Mesenchymal stem cell (in vitro differentiated cells and primary cell): ENCODE measurements at regions not wholly inside any gene's neighbourhood (a gene's known extent, or its start where the extent isn't known, plus 50 kb on each side); places are given as distances from the start of the nearest gene placed in this dataset.

Experiments used
- DNase-seq: peaks from one replicate; pipeline ENCODE4 v3.0.0-alpha.2; 2013
- H2AFZ ChIP-seq: one replicate; pipeline ENCODE4 v1.6.1; 2013; ENCODE audit warnings: low read depth, mild to moderate bottlenecking, control low read depth, inconsistent platforms, low read length, moderate library complexity
- H2AK5ac ChIP-seq: 2 replicates; pipeline ENCODE4 v1.6.1; 2013; ENCODE audit warnings: low read length, moderate library complexity, mild to moderate bottlenecking, inconsistent platforms; ENCODE audit not compliant: severe bottlenecking
- H2BK120ac ChIP-seq: one replicate; pipeline ENCODE4 v1.6.1; 2013; ENCODE audit warnings: low read depth, mild to moderate bottlenecking, inconsistent platforms, low read length, moderate library complexity
- H2BK12ac ChIP-seq, 2 experiments: one replicate each; pipeline ENCODE4 v1.6.1; 2013; ENCODE audit warnings: inconsistent platforms in 2 of 2, low read length in 2 of 2, mild to moderate bottlenecking in 2 of 2, moderate library complexity in 2 of 2, control low read depth in 1 of 2
- H2BK15ac ChIP-seq: one replicate; pipeline ENCODE4 v1.6.1; 2013; ENCODE audit warnings: mild to moderate bottlenecking, low read depth, inconsistent platforms; ENCODE audit not compliant: poor library complexity, severe bottlenecking
- H2BK5ac ChIP-seq: 2 replicates; pipeline ENCODE4 v1.6.1; 2013; ENCODE audit warnings: low read depth, mild to moderate bottlenecking, low read length, control low read depth, inconsistent platforms; ENCODE audit not compliant: poor library complexity, severe bottlenecking
- H3K14ac ChIP-seq, 2 experiments: one replicate each; pipeline ENCODE4 v1.6.1; 2013; ENCODE audit warnings: inconsistent platforms in 2 of 2, low read length in 2 of 2, control low read depth in 1 of 2, mild to moderate bottlenecking in 1 of 2, moderate library complexity in 1 of 2
- H3K18ac ChIP-seq, 2 experiments: one replicate each; pipeline ENCODE4 v1.6.1; 2013; ENCODE audit warnings: inconsistent platforms in 2 of 2, low read length in 2 of 2, control low read depth in 1 of 2, low read depth in 1 of 2, mild to moderate bottlenecking in 1 of 2
- H3K23ac ChIP-seq, 2 experiments: one replicate each; pipeline ENCODE4 v1.6.1; 2013; ENCODE audit warnings: inconsistent platforms in 2 of 2, low read length in 2 of 2, mild to moderate bottlenecking in 2 of 2, moderate library complexity in 2 of 2, control low read depth in 1 of 2
- H3K27ac ChIP-seq: 2 replicates; pipeline ENCODE4 v1.5.1; 2013; ENCODE audit warnings: mild to moderate bottlenecking, moderate library complexity, low read length, control low read depth, inconsistent platforms; ENCODE audit not compliant: poor library complexity, severe bottlenecking
- H3K27me3 ChIP-seq, 2 experiments: 2 replicates each; pipeline versions ENCODE4 v1.6.1 to v1.7.0; 2013; ENCODE audit warnings: low read length in 2 of 2, mild to moderate bottlenecking in 2 of 2, moderate library complexity in 2 of 2, control low read depth in 1 of 2, inconsistent platforms in 1 of 2; ENCODE audit not compliant: control insufficient read depth in 1 of 2, insufficient read depth in 1 of 2
- H3K36me3 ChIP-seq, 2 experiments: 2 replicates each; pipeline versions ENCODE4 v1.6.1 to v1.7.0; 2013; ENCODE audit warnings: low read length in 2 of 2, control low read depth in 1 of 2, inconsistent platforms in 1 of 2, low read depth in 1 of 2, mild to moderate bottlenecking in 1 of 2; ENCODE audit not compliant: insufficient read depth in 2 of 2, control insufficient read depth in 1 of 2
- H3K4ac ChIP-seq, 2 experiments: one replicate each; pipeline ENCODE4 v1.6.1; 2013; ENCODE audit warnings: inconsistent platforms in 2 of 2, low read length in 2 of 2, mild to moderate bottlenecking in 2 of 2, moderate library complexity in 2 of 2, control low read depth in 1 of 2, low read depth in 1 of 2
- H3K4me1 ChIP-seq: 2 replicates; pipeline ENCODE4 v1.6.1; 2013; ENCODE audit warnings: low read depth, low read length, control low read depth; ENCODE audit not compliant: control insufficient read depth, insufficient read depth
- H3K4me2 ChIP-seq: 2 replicates; pipeline ENCODE4 v1.6.1; 2013; ENCODE audit warnings: low read length, mild to moderate bottlenecking, inconsistent platforms; ENCODE audit not compliant: poor library complexity, severe bottlenecking
- H3K4me3 ChIP-seq, 2 experiments: 2 replicates each; pipeline versions ENCODE4 v1.5.1 to v1.7.0; 2013; ENCODE audit warnings: low read length in 2 of 2, mild to moderate bottlenecking in 2 of 2, control low read depth in 1 of 2, low read depth in 1 of 2; ENCODE audit not compliant: insufficient read depth in 1 of 2
- H3K79me1 ChIP-seq: replicated peaks from 2 replicates; pipeline ENCODE4 v1.6.1; 2013; ENCODE audit warnings: mild to moderate bottlenecking, control low read depth, low read length, inconsistent platforms; ENCODE audit not compliant: poor library complexity, severe bottlenecking
- H3K9ac ChIP-seq: 2 replicates; pipeline ENCODE4 v1.7.0; 2013; ENCODE audit warnings: mild to moderate bottlenecking, low read length, moderate library complexity
- H3K9me3 ChIP-seq: 2 replicates; pipeline ENCODE4 v1.7.0; 2013; ENCODE audit warnings: mild to moderate bottlenecking, low read length; ENCODE audit not compliant: control insufficient read depth
- H4K8ac ChIP-seq: one replicate; pipeline ENCODE4 v1.6.1; 2013; ENCODE audit warnings: inconsistent platforms, mild to moderate bottlenecking, low read length, moderate library complexity
- H4K91ac ChIP-seq: one replicate; pipeline ENCODE4 v1.6.1; 2013; ENCODE audit warnings: mild to moderate bottlenecking, low read length, inconsistent platforms
- WGBS: methylation state at CpG from one replicate; pipeline ENCODE4 v1.1.7; 2013; ENCODE audit warnings: mixed read lengths; 5-methylcytosine and 5-hydroxymethylcytosine counted together

DNA sequence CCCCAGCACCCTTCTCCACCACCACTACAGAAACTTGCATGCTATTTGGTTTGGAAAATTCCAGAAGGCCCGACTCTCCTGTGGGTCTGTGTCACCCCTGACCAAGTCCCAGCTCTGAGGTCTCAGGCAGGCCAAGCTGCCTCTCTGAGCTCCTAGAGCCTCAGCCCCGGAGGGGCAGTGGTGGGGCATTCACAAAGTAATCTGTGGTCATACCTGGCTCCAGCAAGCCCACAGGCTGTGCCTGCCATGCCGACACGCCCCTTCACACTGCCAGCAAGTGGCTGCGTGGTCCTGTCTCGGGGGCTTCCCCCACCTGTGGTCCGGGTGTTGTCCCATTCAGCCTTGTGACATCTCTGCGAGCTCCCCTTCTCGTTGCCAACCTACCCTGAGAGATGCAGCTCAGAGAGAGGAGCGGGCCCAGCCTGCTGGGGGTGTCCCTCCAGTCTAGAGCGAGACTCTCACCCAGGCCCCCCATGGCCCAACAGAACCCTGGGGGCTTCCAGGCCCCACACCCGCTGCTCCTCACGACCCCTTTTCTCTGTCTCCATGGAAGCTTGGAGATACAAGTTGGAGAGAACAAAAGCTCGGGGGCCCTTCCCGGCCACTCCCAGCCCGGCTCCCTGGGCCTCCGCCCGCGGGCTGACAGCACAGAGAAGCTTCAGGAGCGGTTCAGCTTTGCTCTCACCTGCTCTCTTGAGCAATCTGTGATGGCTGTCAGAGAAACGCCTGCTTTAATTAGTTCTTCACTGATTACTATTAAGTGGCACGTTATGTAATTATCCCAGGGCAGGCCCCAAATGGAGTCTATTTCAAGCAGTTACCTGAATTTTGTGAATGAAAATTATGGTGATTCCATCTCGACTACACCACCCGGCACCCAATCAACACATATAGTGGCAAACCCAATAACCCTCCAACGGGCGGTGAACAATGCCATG, 147.7 kb upstream of the PHACTR3 start:
- Histone ChIP-seq H4K91ac (no peak overlapping the region), H3K4ac (no peak overlapping the region), H3K4me2 (no peak overlapping the region), H3K36me3 (no peaks in the 10 kb centered on the region), H3K79me1 (no peaks in the 10 kb centered on the region), H3K14ac (no peak overlapping the region), H3K4me1 (no peaks in the 10 kb centered on the region), H3K23ac (no peak overlapping the region), H3K18ac (no peak overlapping the region), H2AK5ac (no peak overlapping the region), H3K4me3 (no peak overlapping the region), H4K8ac (no peak overlapping the region), H2BK120ac (no peak overlapping the region), H3K9ac (no peak overlapping the region), H3K27me3 (peaks cover 0 to 53% of the 10 kb centered on the region in 2 experiments), H2BK12ac (no peak overlapping the region), H2AFZ (no peak overlapping the region), H2BK15ac (no peak overlapping the region), H3K27ac (no peak overlapping the region), H2BK5ac (no peak overlapping the region), H3K9me3 (peaks cover 4% of the 10 kb centered on the region)
- no peak for DNase-seq
- WGBS = 78% methylated on average over 24 of the region's 26 CpGs

DNA sequence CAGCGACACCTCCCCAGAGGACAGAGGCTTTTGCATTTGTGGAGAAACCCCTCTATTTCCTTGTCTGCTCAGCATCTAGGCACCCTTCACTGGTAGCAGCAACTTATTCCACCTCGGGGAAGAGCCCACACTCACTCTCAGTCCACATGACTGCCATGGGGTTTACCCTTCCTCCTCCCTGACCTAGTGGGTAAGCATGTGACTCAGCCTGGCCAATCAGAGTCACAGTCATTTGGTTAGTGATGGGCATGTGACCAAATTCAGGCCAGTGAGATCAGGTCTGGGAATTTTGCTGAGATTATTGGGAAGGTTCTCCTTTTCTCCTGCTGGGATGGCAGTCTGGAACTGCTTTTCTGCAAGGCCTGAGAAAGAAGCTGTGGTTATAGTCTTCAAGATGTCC, 145.7 kb upstream of the PHACTR3 start:
- H3K36me3 ChIP-seq = no peaks in the 10 kb centered on the region
- H4K91ac ChIP-seq = no peak overlapping the region
- H3K27ac ChIP-seq = no peak overlapping the region
- H3K4me1 ChIP-seq = no peaks in the 10 kb centered on the region
- no peaks in the 10 kb centered on the region for H3K79me1 ChIP-seq
- DNase-seq = no peak
- H3K27me3 ChIP-seq = peaks cover 0 to 33% of the 10 kb centered on the region in 2 experiments
- H2AK5ac ChIP-seq = no peak overlapping the region
- H2AFZ ChIP-seq = no peak overlapping the region
- no peak overlapping the region for H3K4me3 ChIP-seq
- H2BK15ac ChIP-seq = no peak overlapping the region
- no peak overlapping the region for H3K23ac ChIP-seq
- no peak overlapping the region for H4K8ac ChIP-seq
- peaks cover 4% of the 10 kb centered on the region for H3K9me3 ChIP-seq
- no peak overlapping the region for H3K18ac ChIP-seq
- WGBS = 58% methylated on average over 2 of the region's 2 CpGs
- H2BK12ac ChIP-seq = no peak overlapping the region
- H3K9ac ChIP-seq = no peak overlapping the region
- no peak overlapping the region for H2BK5ac ChIP-seq
- H3K4me2 ChIP-seq = no peak overlapping the region
- H3K14ac ChIP-seq = no peak overlapping the region
- no peak overlapping the region for H2BK120ac ChIP-seq
- no peak overlapping the region for H3K4ac ChIP-seq

- Histone ChIP-seq H2BK120ac (no peak overlapping the region), H3K4me3 (no peak overlapping the region), H3K23ac (no peak overlapping the region), H2BK5ac (no peak overlapping the region), H3K4me2 (no peak overlapping the region), H3K4me1 (no peaks in the 10 kb centered on the region), H4K91ac (no peak overlapping the region), H3K9ac (no peak overlapping the region), H3K36me3 (no peaks in the 10 kb centered on the region), H3K27me3 (peaks cover 0 to 29% of the 10 kb centered on the region in 2 experiments), H3K9me3 (peaks cover 4% of the 10 kb centered on the region), H2BK15ac (no peak overlapping the region), H2BK12ac (no peak overlapping the region), H3K4ac (no peak overlapping the region), H4K8ac (no peak overlapping the region), H2AK5ac (no peak overlapping the region), H3K27ac (no peak overlapping the region), H2AFZ (no peak overlapping the region), H3K18ac (no peak overlapping the region), H3K14ac (no peak overlapping the region), H3K79me1 (no peaks in the 10 kb centered on the region)
- DNase-seq = no peak
- WGBS = 57% methylated on average over 6 of the region's 6 CpGs
Observed at GRCh38 chr20:59459586-59459985, 144.8 kb upstream of the PHACTR3 start.

GRCh38 chr20:59460352-59460751, 144.0 kb upstream of the PHACTR3 start:
- no peak overlapping the region for H2AK5ac ChIP-seq
- no peaks in the 10 kb centered on the region for H3K4me1 ChIP-seq
- H2BK120ac ChIP-seq = no peak overlapping the region
- no peak overlapping the region for H3K4ac ChIP-seq
- H3K27me3 ChIP-seq = peaks cover 0 to 29% of the 10 kb centered on the region in 2 experiments
- H3K14ac ChIP-seq = no peak overlapping the region
- H3K27ac ChIP-seq = no peak overlapping the region
- WGBS = 74% methylated on average over 9 of the region's 9 CpGs
- H3K4me2 ChIP-seq = no peak overlapping the region
- no peak overlapping the region for H3K23ac ChIP-seq
- no peak overlapping the region for H2BK5ac ChIP-seq
- no peaks in the 10 kb centered on the region for H3K79me1 ChIP-seq
- H3K4me3 ChIP-seq = no peak overlapping the region
- no peak for DNase-seq
- H3K9ac ChIP-seq = no peak overlapping the region
- no peak overlapping the region for H3K18ac ChIP-seq
- no peak overlapping the region for H4K91ac ChIP-seq
- H2AFZ ChIP-seq = no peak overlapping the region
- peaks cover 4% of the 10 kb centered on the region for H3K9me3 ChIP-seq
- H4K8ac ChIP-seq = no peak overlapping the region
- H3K36me3 ChIP-seq = no peaks in the 10 kb centered on the region
- no peak overlapping the region for H2BK15ac ChIP-seq
- H2BK12ac ChIP-seq = no peak overlapping the region
